ENCODE measurements at regions not wholly inside any gene's neighbourhood (a gene's known extent, or its start where the extent isn't known, plus 50 kb on each side); places are given as distances from the start of the nearest gene placed in this dataset.

GRCh38 chr5:124537107-124537506 lies 209.3 kb downstream of the ZNF608 start:
- TF ChIP-seq CTCF (tag by site-specific recombination; IDR thresholded peaks at IDR 0.05) (no peak), ZNF518A (tag by site-specific recombination; conservative IDR thresholded peaks at IDR 0.05; ENCODE audit: low read depth) (no peak), ZBTB7A (tag by site-specific recombination; IDR thresholded peaks at IDR 0.05; ENCODE audit: low read depth) (no peak)
- TF ChIP-seq, protein P1, sequence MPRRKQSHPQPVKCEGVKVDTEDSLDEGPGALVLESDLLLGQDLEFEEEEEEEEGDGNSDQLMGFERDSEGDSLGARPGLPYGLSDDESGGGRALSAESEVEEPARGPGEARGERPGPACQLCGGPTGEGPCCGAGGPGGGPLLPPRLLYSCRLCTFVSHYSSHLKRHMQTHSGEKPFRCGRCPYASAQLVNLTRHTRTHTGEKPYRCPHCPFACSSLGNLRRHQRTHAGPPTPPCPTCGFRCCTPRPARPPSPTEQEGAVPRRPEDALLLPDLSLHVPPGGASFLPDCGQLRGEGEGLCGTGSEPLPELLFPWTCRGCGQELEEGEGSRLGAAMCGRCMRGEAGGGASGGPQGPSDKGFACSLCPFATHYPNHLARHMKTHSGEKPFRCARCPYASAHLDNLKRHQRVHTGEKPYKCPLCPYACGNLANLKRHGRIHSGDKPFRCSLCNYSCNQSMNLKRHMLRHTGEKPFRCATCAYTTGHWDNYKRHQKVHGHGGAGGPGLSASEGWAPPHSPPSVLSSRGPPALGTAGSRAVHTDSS (tag by site-specific recombination; IDR thresholded peaks at IDR 0.05), result no peak

All from HEK293 (cell line).